ENCODE measurements at regions not wholly inside any gene's neighbourhood (a gene's known extent, or its start where the extent isn't known, plus 50 kb on each side); places are given as distances from the start of the nearest gene placed in this dataset.

- H3K9me3 Mint-ChIP-seq, result no peaks in the 10 kb centered on the region
- DNase-seq, result no peak
- ChIA-PET CTCF (no interaction called here), POLR2A (no interaction called here)
- H3K36me3 Mint-ChIP-seq (ENCODE audit: low read depth), result no peaks in the 10 kb centered on the region
- no peak for TF ChIP-seq CTCF (IDR thresholded peaks at IDR 0.05)
- H3K27ac Mint-ChIP-seq, result no peak overlapping the region
- Histone ChIP-seq H3K4me3 (ENCODE audit: low read length) (no peak overlapping the region), H3K27me3 (ENCODE audit: control insufficient read depth in 1 of 2, insufficient read depth in 2 of 2, low read length in 2 of 2) (no peaks in the 10 kb centered on the region), H3K36me3 (ENCODE audit: insufficient read depth, low read length) (no peaks in the 10 kb centered on the region), H3K27ac (ENCODE audit: low read depth in 1 of 2, low read length in 2 of 2) (no peak overlapping the region), H3K4me1 (ENCODE audit: insufficient read depth, low read length) (no peaks in the 10 kb centered on the region), H3K9me3 (ENCODE audit: control insufficient read depth in 1 of 2, insufficient read depth in 1 of 2, low read length in 2 of 2) (no peaks in the 10 kb centered on the region)
- no peak overlapping the region for H3K4me3 Mint-ChIP-seq
- ATAC-seq (ENCODE audit: poor library complexity), result no peak
- intact Hi-C loops (cut with DNase I, micrococcal nuclease), result no loop called here
- H3K27me3 Mint-ChIP-seq, result peaks cover 5% of the 10 kb centered on the region
- H3K4me1 Mint-ChIP-seq (ENCODE audit: low read depth), result no peaks in the 10 kb centered on the region
Observed at GRCh38 chr2:118675531-118675930, 171.9 kb downstream of the EN1 start.

DNA sequence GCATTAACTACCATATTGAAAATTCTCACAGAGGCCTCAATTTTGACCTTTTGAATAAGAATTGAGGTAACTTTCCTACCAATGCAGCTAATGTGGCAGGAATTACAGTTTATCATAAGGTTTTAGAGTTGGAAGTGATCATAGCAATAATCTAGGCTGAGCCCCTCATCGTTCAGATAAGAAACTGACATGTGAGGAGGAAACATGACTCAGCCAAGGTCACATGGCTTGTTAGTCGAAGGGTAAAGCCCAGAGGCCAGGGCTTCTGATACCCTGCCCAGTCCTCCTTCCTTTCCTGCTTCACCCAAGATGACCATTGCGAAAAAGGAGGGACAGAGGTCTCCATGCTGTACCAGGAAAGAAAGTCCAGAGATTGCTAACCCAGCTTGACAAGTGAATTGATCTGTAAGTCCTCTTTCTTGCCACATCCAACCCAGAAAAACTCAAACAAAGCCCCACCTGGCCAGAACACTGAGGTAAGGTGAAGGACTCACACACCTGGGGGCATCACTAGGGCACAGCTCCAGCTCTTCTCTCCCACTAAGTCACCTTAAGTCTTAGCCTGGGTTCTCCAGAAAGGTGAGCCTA lies 174.8 kb downstream of the EN1 start:
- ATAC-seq (ENCODE audit: poor library complexity) (no peak), DNase-seq (no peak)
- H3K36me3 ChIP-seq (ENCODE audit: insufficient read depth, low read length), result no peaks in the 10 kb centered on the region
- intact Hi-C loops (cut with DNase I, micrococcal nuclease), result no loop called here
- CTCF ChIA-PET, result no interaction called here
- no peaks in the 10 kb centered on the region for H3K9me3 Mint-ChIP-seq
- H3K4me1 ChIP-seq (ENCODE audit: insufficient read depth, low read length), result no peaks in the 10 kb centered on the region
- POLR2A ChIA-PET, result no interaction called here
- H3K9me3 ChIP-seq (ENCODE audit: control insufficient read depth in 1 of 2, insufficient read depth in 1 of 2, low read length in 2 of 2), result no peaks in the 10 kb centered on the region
- H3K4me3 Mint-ChIP-seq, result no peak overlapping the region
- no peak for TF ChIP-seq CTCF (IDR thresholded peaks at IDR 0.05)
- no peaks in the 10 kb centered on the region for H3K36me3 Mint-ChIP-seq (ENCODE audit: low read depth)
- H3K4me1 Mint-ChIP-seq (ENCODE audit: low read depth), result no peaks in the 10 kb centered on the region
- no peaks in the 10 kb centered on the region for H3K27me3 ChIP-seq (ENCODE audit: control insufficient read depth in 1 of 2, insufficient read depth in 2 of 2, low read length in 2 of 2)
- no peak overlapping the region for H3K4me3 ChIP-seq (ENCODE audit: low read length)
- H3K27ac ChIP-seq (ENCODE audit: low read depth in 1 of 2, low read length in 2 of 2), result no peak overlapping the region
- H3K27ac Mint-ChIP-seq, result no peak overlapping the region
- H3K27me3 Mint-ChIP-seq, result peaks cover 14% of the 10 kb centered on the region

DNA sequence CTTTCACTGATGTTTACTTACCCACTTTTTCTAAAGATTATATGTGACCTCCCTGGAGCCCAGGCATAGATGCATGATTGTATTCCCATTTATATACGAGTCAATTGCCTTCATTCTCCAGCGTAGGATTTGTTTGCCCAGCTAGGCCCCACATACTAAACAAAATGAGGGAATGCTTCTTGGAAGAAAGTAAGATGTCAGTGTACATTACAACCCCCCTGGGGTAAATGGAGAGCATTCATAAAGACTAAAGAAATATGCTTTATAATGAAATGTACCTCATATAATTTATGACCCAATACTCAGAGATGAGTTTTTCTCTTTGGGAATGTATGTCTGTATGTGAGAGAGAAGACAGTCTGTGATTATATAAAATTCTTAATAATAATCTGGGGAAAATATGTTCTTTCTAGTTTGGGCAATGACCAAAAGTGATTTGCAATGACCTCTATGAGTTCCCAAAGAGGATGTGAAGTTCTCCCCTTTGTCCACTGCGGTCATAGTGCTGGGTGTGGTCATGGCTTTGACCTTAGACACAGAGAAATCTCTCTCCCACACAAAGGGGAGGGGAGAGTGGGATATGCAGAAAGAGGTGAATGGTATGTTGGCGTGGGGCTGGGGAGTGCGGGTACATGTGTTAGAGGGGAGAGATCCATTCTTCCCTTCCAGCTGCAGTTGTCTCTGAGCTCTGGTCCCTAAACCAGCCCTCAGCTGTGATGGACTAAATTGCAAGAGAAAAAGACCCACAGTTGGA lies 175.6 kb downstream of the EN1 start:
- no peaks in the 10 kb centered on the region for H3K9me3 Mint-ChIP-seq
- H3K4me1 Mint-ChIP-seq (ENCODE audit: low read depth), result no peaks in the 10 kb centered on the region
- ATAC-seq (ENCODE audit: poor library complexity) (no peak), DNase-seq (no peak)
- Histone ChIP-seq H3K36me3 (ENCODE audit: insufficient read depth, low read length) (no peaks in the 10 kb centered on the region), H3K4me3 (ENCODE audit: low read length) (no peak overlapping the region), H3K27ac (ENCODE audit: low read depth in 1 of 2, low read length in 2 of 2) (no peak overlapping the region), H3K27me3 (ENCODE audit: control insufficient read depth in 1 of 2, insufficient read depth in 2 of 2, low read length in 2 of 2) (no peaks in the 10 kb centered on the region), H3K9me3 (ENCODE audit: control insufficient read depth in 1 of 2, insufficient read depth in 1 of 2, low read length in 2 of 2) (no peaks in the 10 kb centered on the region), H3K4me1 (ENCODE audit: insufficient read depth, low read length) (no peaks in the 10 kb centered on the region)
- H3K4me3 Mint-ChIP-seq, result no peak overlapping the region
- no peak overlapping the region for H3K27ac Mint-ChIP-seq
- ChIA-PET CTCF (no interaction called here), POLR2A (no interaction called here)
- no peaks in the 10 kb centered on the region for H3K36me3 Mint-ChIP-seq (ENCODE audit: low read depth)
- intact Hi-C loops (cut with DNase I, micrococcal nuclease), result no loop called here
- H3K27me3 Mint-ChIP-seq, result peaks cover 14% of the 10 kb centered on the region
- no peak for TF ChIP-seq CTCF (IDR thresholded peaks at IDR 0.05)
